PC-9 (cell line): ENCODE measurements at regions not wholly inside any gene's neighbourhood (a gene's known extent, or its start where the extent isn't known, plus 50 kb on each side); places are given as distances from the start of the nearest gene placed in this dataset.

Experiments
- CTCF ChIP-seq: fragments of 200-600 bp; sonication (generic); conservative IDR thresholded peaks from 2 replicates; pipeline ENCODE4 v1.6.1; 2017; ENCODE audit warnings: mixed run types, antibody characterized with exemption, mild to moderate bottlenecking, moderate library complexity
- EZH2 ChIP-seq: fragments of 200-600 bp; sonication (generic); IDR thresholded peaks from 2 replicates; pipeline ENCODE4 v1.8.0; 2017; ENCODE audit warnings: antibody characterized with exemption, low read depth

- TF ChIP-seq CTCF (no peak), EZH2 (no peak)
These were observed 87.2 kb upstream of the NMNAT3 start for GRCh38 chr3:139764936-139765335.
